HG03469 (cell line): ENCODE measurements at regions not wholly inside any gene's neighbourhood (a gene's known extent, or its start where the extent isn't known, plus 50 kb on each side); places are given as distances from the start of the nearest gene placed in this dataset.
"Not testable (repeated sequence)": the region's sequence is repeated elsewhere in the genome, so short reads cannot be mapped to it uniquely, and the experiment has no call there.

Experiments
- ATAC-seq: cut with Tn5 transposase; IDR thresholded peaks from one replicate; pipeline ENCODE4 v1.9.1; 2021; ENCODE audit warnings: mild to moderate bottlenecking, moderate library complexity, moderate number of reproducible peaks; ENCODE audit not compliant: unreplicated experiment

GRCh38 chr4:181858741-181859140 lies 384.5 kb upstream of the TENM3 start:
- no peak for ATAC-seq

GRCh38 chr4:181859439-181859838 lies 383.8 kb upstream of the TENM3 start:
- no peak for ATAC-seq

GRCh38 chr4:181860157-181860556 lies 383.0 kb upstream of the TENM3 start:
- no peak for ATAC-seq

GRCh38 chr4:181860668-181861067 lies 382.5 kb upstream of the TENM3 start:
- ATAC-seq: no peak

GRCh38 chr4:181863856-181864255 lies 379.3 kb upstream of the TENM3 start:
- ATAC-seq: no peak

GRCh38 chr4:181870326-181870725 lies 372.9 kb upstream of the TENM3 start:
- no peak for ATAC-seq

GRCh38 chr4:181874602-181875001 lies 368.6 kb upstream of the TENM3 start:
- no peak for ATAC-seq

- ATAC-seq: no peak
Observed at GRCh38 chr4:181877329-181877848, 365.8 kb upstream of the TENM3 start.

GRCh38 chr4:181890031-181890430 lies 353.2 kb upstream of the TENM3 start:
- ATAC-seq: no peak

GRCh38 chr4:181890911-181891310 lies 352.3 kb upstream of the TENM3 start:
- no peak for ATAC-seq

- ATAC-seq: no peak
Observed at GRCh38 chr4:181896614-181897013, 346.6 kb upstream of the TENM3 start.

GRCh38 chr4:181897935-181898334 lies 345.3 kb upstream of the TENM3 start:
- ATAC-seq: no peak

GRCh38 chr4:181902404-181902803 lies 340.8 kb upstream of the TENM3 start:
- ATAC-seq: not testable (repeated sequence)

GRCh38 chr4:181905708-181906107 lies 337.5 kb upstream of the TENM3 start:
- no peak for ATAC-seq

- no peak for ATAC-seq
Observed at GRCh38 chr4:181908168-181908567, 335.0 kb upstream of the TENM3 start.

GRCh38 chr4:181909368-181909767 lies 333.8 kb upstream of the TENM3 start:
- no peak for ATAC-seq

- no peak for ATAC-seq
Observed at GRCh38 chr4:181911420-181911819, 331.8 kb upstream of the TENM3 start.

- no peak for ATAC-seq
Observed at GRCh38 chr4:181933471-181933870, 309.7 kb upstream of the TENM3 start.

- no peak for ATAC-seq
Observed at GRCh38 chr4:181938631-181939030, 304.6 kb upstream of the TENM3 start.

GRCh38 chr4:181939199-181939945 lies 303.8 kb upstream of the TENM3 start:
- no peak for ATAC-seq

- ATAC-seq: no peak
Observed at GRCh38 chr4:181944527-181944926, 298.7 kb upstream of the TENM3 start.

- no peak for ATAC-seq
Observed at GRCh38 chr4:181946902-181947301, 296.3 kb upstream of the TENM3 start.
